OCI-LY1 (cell line): ENCODE measurements at regions not wholly inside any gene's neighbourhood (a gene's known extent, or its start where the extent isn't known, plus 50 kb on each side); places are given as distances from the start of the nearest gene placed in this dataset.

ENCODE experiments used
- H2AFZ ChIP-seq: fragments of 200-600 bp; sonication (generic), shearing (Covaris generic); 2 replicates; pipeline ENCODE4 v1.6.0; 2014; ENCODE audit warnings: antibody characterized with exemption, mild to moderate bottlenecking, low read length
- H3F3A ChIP-seq: fragments of 200-600 bp; sonication (generic), shearing (Covaris generic); 2 replicates; pipeline ENCODE4 v1.6.0; 2014; ENCODE audit warnings: mild to moderate bottlenecking, antibody characterized with exemption, low read length, moderate library complexity; ENCODE audit not compliant: insufficient read depth
- H3K27ac ChIP-seq: fragments of 200-600 bp; sonication (generic); 2 replicates; pipeline ENCODE4 v1.5.1; 2014; ENCODE audit warnings: low read length, mixed run types, mild to moderate bottlenecking, low read depth; ENCODE audit not compliant: poor library complexity, severe bottlenecking
- H3K27me3 ChIP-seq: fragments of 200-600 bp; sonication (generic); 2 replicates; pipeline ENCODE4 v1.6.0; 2014; ENCODE audit warnings: antibody characterized with exemption, mild to moderate bottlenecking, low read length, moderate library complexity; ENCODE audit not compliant: insufficient read depth
- H3K36me3 ChIP-seq: fragments of 200-600 bp; sonication (generic); 2 replicates; pipeline ENCODE4 v1.6.1; 2014; ENCODE audit warnings: mild to moderate bottlenecking, antibody characterized with exemption, low read length, moderate library complexity, mixed read lengths; ENCODE audit not compliant: insufficient read depth
- H3K4me1 ChIP-seq: fragments of 200-600 bp; sonication (generic); 2 replicates; pipeline ENCODE4 v1.5.1; 2014; ENCODE audit warnings: mild to moderate bottlenecking, low read length, moderate library complexity; ENCODE audit not compliant: insufficient read depth, severe bottlenecking
- H3K4me2 ChIP-seq: fragments of 200-600 bp; sonication (generic), shearing (Covaris generic); 2 replicates; pipeline ENCODE4 v1.6.1; 2014; ENCODE audit warnings: low read length
- H3K4me3 ChIP-seq: fragments of 200-600 bp; sonication (generic); 2 replicates; pipeline ENCODE4 v1.5.1; 2014; ENCODE audit warnings: low read length, low read depth, mild to moderate bottlenecking, mixed read lengths; ENCODE audit not compliant: poor library complexity, severe bottlenecking
- H3K79me2 ChIP-seq: fragments of 200-600 bp; shearing (Covaris generic); 2 replicates; pipeline ENCODE4 v1.6.1; 2016; ENCODE audit warnings: mixed run types, low read length, mixed read lengths; ENCODE audit not compliant: insufficient read depth
- H3K9ac ChIP-seq: fragments of 200-600 bp; sonication (generic), shearing (Covaris generic); 2 replicates; pipeline ENCODE4 v1.6.1; 2014; ENCODE audit warnings: mild to moderate bottlenecking, low read length, mixed read lengths
- H3K9me2 ChIP-seq: fragments of 200-600 bp; sonication (generic), shearing (Covaris generic); 2 replicates; pipeline ENCODE4 v1.6.1; 2014; ENCODE audit warnings: low read depth, mild to moderate bottlenecking, low read length, mixed read lengths
- H3K9me3 ChIP-seq: fragments of 200-600 bp; shearing (Covaris generic); 2 replicates; pipeline ENCODE4 v1.6.1; 2014; ENCODE audit warnings: low read length, mixed read lengths
- H4K20me1 ChIP-seq: fragments of 200-600 bp; sonication (generic), shearing (Covaris generic); 2 replicates; pipeline ENCODE4 v1.6.0; 2016; ENCODE audit warnings: mild to moderate bottlenecking, low read length; ENCODE audit not compliant: insufficient read depth
- EZH2 ChIP-seq: fragments of 200-600 bp; sonication (generic), shearing (Covaris generic); IDR thresholded peaks from 2 replicates; pipeline ENCODE4 v1.8.0; 2017; ENCODE audit warnings: borderline replicate concordance, mixed run types, mild to moderate bottlenecking, antibody characterized with exemption, low read length, moderate library complexity, mixed read lengths
- TF ChIP-seq, protein P1 (sequence below): fragments of 200-600 bp; sonication (generic), shearing (Covaris generic); IDR thresholded peaks from 2 replicates; pipeline ENCODE4 v1.5.1; 2017; ENCODE audit warnings: mild to moderate bottlenecking, antibody characterized with exemption, low read length, moderate library complexity, mixed read lengths

DNA sequence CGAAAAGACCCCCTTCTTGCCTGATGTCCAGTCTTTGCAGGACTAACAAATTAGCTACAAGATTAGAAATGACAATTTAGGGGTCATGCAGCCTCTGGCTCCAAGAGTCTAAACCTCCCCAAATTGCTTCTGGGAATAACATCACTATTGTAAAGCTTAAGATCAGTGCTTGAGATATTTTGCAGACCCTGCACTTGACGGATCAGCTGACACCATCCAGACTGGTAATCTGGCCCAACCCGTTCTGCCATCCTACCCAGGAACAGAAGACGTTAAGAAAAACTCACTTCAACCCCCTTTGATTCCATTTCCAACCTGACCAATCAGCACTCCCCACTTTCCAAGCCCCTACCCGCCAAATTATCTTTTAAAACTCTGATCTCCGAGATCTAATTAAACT is 236.7 kb upstream of the KRR1 start:
- H3K4me2 ChIP-seq: no peak overlapping the region
- H3K36me3 ChIP-seq: no peaks in the 10 kb centered on the region
- no peaks in the 10 kb centered on the region for H3K79me2 ChIP-seq
- H3K4me1 ChIP-seq: no peaks in the 10 kb centered on the region
- H3K4me3 ChIP-seq: no peak overlapping the region
- H4K20me1 ChIP-seq: no peaks in the 10 kb centered on the region
- no peak overlapping the region for H2AFZ ChIP-seq
- H3F3A ChIP-seq: no peaks in the 10 kb centered on the region
- no peaks in the 10 kb centered on the region for H3K9me3 ChIP-seq
- no peak overlapping the region for H3K27ac ChIP-seq
- H3K9me2 ChIP-seq: no peaks in the 10 kb centered on the region
- no peak overlapping the region for H3K9ac ChIP-seq
- H3K27me3 ChIP-seq: no peaks in the 10 kb centered on the region
- TF ChIP-seq EZH2: no peak
- TF ChIP-seq, protein P1, sequence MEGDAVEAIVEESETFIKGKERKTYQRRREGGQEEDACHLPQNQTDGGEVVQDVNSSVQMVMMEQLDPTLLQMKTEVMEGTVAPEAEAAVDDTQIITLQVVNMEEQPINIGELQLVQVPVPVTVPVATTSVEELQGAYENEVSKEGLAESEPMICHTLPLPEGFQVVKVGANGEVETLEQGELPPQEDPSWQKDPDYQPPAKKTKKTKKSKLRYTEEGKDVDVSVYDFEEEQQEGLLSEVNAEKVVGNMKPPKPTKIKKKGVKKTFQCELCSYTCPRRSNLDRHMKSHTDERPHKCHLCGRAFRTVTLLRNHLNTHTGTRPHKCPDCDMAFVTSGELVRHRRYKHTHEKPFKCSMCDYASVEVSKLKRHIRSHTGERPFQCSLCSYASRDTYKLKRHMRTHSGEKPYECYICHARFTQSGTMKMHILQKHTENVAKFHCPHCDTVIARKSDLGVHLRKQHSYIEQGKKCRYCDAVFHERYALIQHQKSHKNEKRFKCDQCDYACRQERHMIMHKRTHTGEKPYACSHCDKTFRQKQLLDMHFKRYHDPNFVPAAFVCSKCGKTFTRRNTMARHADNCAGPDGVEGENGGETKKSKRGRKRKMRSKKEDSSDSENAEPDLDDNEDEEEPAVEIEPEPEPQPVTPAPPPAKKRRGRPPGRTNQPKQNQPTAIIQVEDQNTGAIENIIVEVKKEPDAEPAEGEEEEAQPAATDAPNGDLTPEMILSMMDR: no peak

GRCh38 chr12:75747572-75748021 is 236.2 kb upstream of the KRR1 start:
- no peaks in the 10 kb centered on the region for H3K9me3 ChIP-seq
- no peaks in the 10 kb centered on the region for H3F3A ChIP-seq
- no peak overlapping the region for H3K4me3 ChIP-seq
- H3K4me2 ChIP-seq: no peak overlapping the region
- TF ChIP-seq EZH2: no peak
- TF ChIP-seq, protein P1: no peak
- no peak overlapping the region for H3K27ac ChIP-seq
- H3K79me2 ChIP-seq: no peaks in the 10 kb centered on the region
- H4K20me1 ChIP-seq: no peaks in the 10 kb centered on the region
- no peaks in the 10 kb centered on the region for H3K27me3 ChIP-seq
- H3K9me2 ChIP-seq: no peaks in the 10 kb centered on the region
- no peak overlapping the region for H3K9ac ChIP-seq
- H3K36me3 ChIP-seq: no peaks in the 10 kb centered on the region
- H3K4me1 ChIP-seq: no peaks in the 10 kb centered on the region
- H2AFZ ChIP-seq: no peak overlapping the region

DNA sequence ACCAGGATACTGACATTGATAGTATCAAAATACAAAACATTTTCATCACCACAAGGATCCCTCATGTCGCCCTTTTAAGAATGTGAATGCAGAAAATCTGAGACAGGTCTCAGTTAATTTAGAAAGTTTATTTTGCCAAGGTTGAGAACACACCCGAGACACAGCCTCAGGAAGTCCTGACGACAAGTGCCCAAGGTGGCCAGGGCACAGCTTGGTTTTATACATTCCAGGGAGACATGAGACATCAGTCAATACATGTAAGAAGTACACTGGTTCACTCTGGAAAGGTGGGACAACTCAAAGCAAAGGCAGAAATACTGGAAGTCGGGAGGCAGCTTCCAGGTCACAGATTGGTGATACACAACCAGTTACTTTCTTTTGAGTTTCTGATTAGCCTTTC is 235.2 kb upstream of the KRR1 start:
- no peaks in the 10 kb centered on the region for H3K4me1 ChIP-seq
- H3K4me3 ChIP-seq: no peak overlapping the region

More for the DNA sequence above, 235.2 kb upstream of the KRR1 start:
- Histone ChIP-seq H3F3A (no peaks in the 10 kb centered on the region), H3K27ac (no peak overlapping the region), H3K9me3 (no peaks in the 10 kb centered on the region), H3K79me2 (no peaks in the 10 kb centered on the region), H3K9ac (no peak overlapping the region), H3K9me2 (no peaks in the 10 kb centered on the region), H4K20me1 (no peaks in the 10 kb centered on the region), H3K36me3 (no peaks in the 10 kb centered on the region), H3K27me3 (no peaks in the 10 kb centered on the region), H2AFZ (no peak overlapping the region), H3K4me2 (no peak overlapping the region)
- TF ChIP-seq EZH2: no peak
- TF ChIP-seq, protein P1: no peak
